ENCODE measurements at regions not wholly inside any gene's neighbourhood (a gene's known extent, or its start where the extent isn't known, plus 50 kb on each side); places are given as distances from the start of the nearest gene placed in this dataset.

GRCh38 chr12:127749416-127749815 is 517.6 kb upstream of the TMEM132C start (continued):
- TF ChIP-seq CTCF (IDR thresholded peaks at IDR 0.05; ENCODE audit: control extremely low read depth in 1 of 3, insufficient read depth in 1 of 3, low read depth in 1 of 3, low read length in 3 of 3) (no peak), ATF2 (IDR thresholded peaks at IDR 0.05; ENCODE audit: low read length) (no peak), ZNF274 (IDR thresholded peaks at IDR 0.05; ENCODE audit: borderline replicate concordance, extremely low read depth, low read length) (no peak), JUN (IDR thresholded peaks at IDR 0.05; ENCODE audit: low read depth, low read length) (no peak), EGR1 (IDR thresholded peaks at IDR 0.05; ENCODE audit: borderline replicate concordance, low read depth, low read length) (no peak), RAD21 (IDR thresholded peaks at IDR 0.05 in 1 of 2, conservative IDR thresholded peaks at IDR 0.05 in 1 of 2; ENCODE audit: low read depth in 2 of 2, low read length in 2 of 2) (no peak)
